ENCODE measurements at regions not wholly inside any gene's neighbourhood (a gene's known extent, or its start where the extent isn't known, plus 50 kb on each side); places are given as distances from the start of the nearest gene placed in this dataset.

- H3K9me3 ChIP-seq (ENCODE audit: low read length) = no peaks in the 10 kb centered on the region
- H4K20me1 ChIP-seq (ENCODE audit: insufficient read depth, low read length) = no peaks in the 10 kb centered on the region
- no peaks in the 10 kb centered on the region for H3K4me1 ChIP-seq (ENCODE audit: insufficient read depth, low read length, poor library complexity, severe bottlenecking)
- intact Hi-C loops (cut with micrococcal nuclease; ENCODE audit: unreplicated experiment) = no loop called here
- H3K79me2 ChIP-seq (ENCODE audit: insufficient read depth, low read depth, low read length) = no peaks in the 10 kb centered on the region
- POLR2A ChIA-PET = no interaction called here
- CTCF ChIA-PET (ENCODE audit: unreplicated experiment) = no interaction called here
- no peak for DNase-seq (ENCODE audit: low spot score)
- no TSS peak for BruUV-seq (replicated peaks)
- H3K9me2 ChIP-seq (ENCODE audit: insufficient read depth, low read length) = no peaks in the 10 kb centered on the region
- H3K27ac ChIP-seq (ENCODE audit: low read depth, low read length, poor library complexity, severe bottlenecking) = no peak overlapping the region
- no peak overlapping the region for H3K4me3 ChIP-seq (ENCODE audit: low read depth, low read length, poor library complexity, severe bottlenecking)
- TF ChIP-seq EZH2phosphoT487 (IDR thresholded peaks at IDR 0.05; ENCODE audit: borderline replicate concordance, low read depth, low read length) (no peak), CTCF (conservative IDR thresholded peaks at IDR 0.05; ENCODE audit: low read length) (no peak)
- no peak overlapping the region for H3K4me2 ChIP-seq (ENCODE audit: low read length)
- H2AFZ ChIP-seq (ENCODE audit: low read length) = no peak overlapping the region
- H3K36me3 ChIP-seq (ENCODE audit: insufficient read depth, low read length) = no peaks in the 10 kb centered on the region
These were observed 241.4 kb upstream of the CNKSR2 start for GRCh38 chrX:21132686-21133393.

- Histone ChIP-seq H4K20me1 (ENCODE audit: insufficient read depth, low read length) (no peaks in the 10 kb centered on the region), H3K9me3 (ENCODE audit: low read length) (no peaks in the 10 kb centered on the region), H3K36me3 (ENCODE audit: insufficient read depth, low read length) (no peaks in the 10 kb centered on the region), H3K27ac (ENCODE audit: low read depth, low read length, poor library complexity, severe bottlenecking) (no peak overlapping the region), H3K4me1 (ENCODE audit: insufficient read depth, low read length, poor library complexity, severe bottlenecking) (no peaks in the 10 kb centered on the region), H3K9me2 (ENCODE audit: insufficient read depth, low read length) (no peaks in the 10 kb centered on the region), H2AFZ (ENCODE audit: low read length) (no peak overlapping the region), H3K4me2 (ENCODE audit: low read length) (no peak overlapping the region), H3K4me3 (ENCODE audit: low read depth, low read length, poor library complexity, severe bottlenecking) (no peak overlapping the region), H3K79me2 (ENCODE audit: insufficient read depth, low read depth, low read length) (no peaks in the 10 kb centered on the region)
- intact Hi-C loops (cut with micrococcal nuclease; ENCODE audit: unreplicated experiment) = no loop called here
- POLR2A ChIA-PET = no interaction called here
- CTCF ChIA-PET (ENCODE audit: unreplicated experiment) = no interaction called here
- TF ChIP-seq CTCF (conservative IDR thresholded peaks at IDR 0.05; ENCODE audit: low read length) (no peak), EZH2phosphoT487 (IDR thresholded peaks at IDR 0.05; ENCODE audit: borderline replicate concordance, low read depth, low read length) (no peak)
- BruUV-seq (replicated peaks) = no TSS peak
- DNase-seq (ENCODE audit: low spot score) = no peak
These were observed 224.0 kb upstream of the CNKSR2 start for GRCh38 chrX:21150208-21150607.

GRCh38 chrX:21151051-21151450 lies 223.2 kb upstream of the CNKSR2 start:
- Histone ChIP-seq H3K4me3 (ENCODE audit: low read depth, low read length, poor library complexity, severe bottlenecking) (no peak overlapping the region), H3K4me1 (ENCODE audit: insufficient read depth, low read length, poor library complexity, severe bottlenecking) (no peaks in the 10 kb centered on the region), H3K9me2 (ENCODE audit: insufficient read depth, low read length) (no peaks in the 10 kb centered on the region), H3K27ac (ENCODE audit: low read depth, low read length, poor library complexity, severe bottlenecking) (no peak overlapping the region), H2AFZ (ENCODE audit: low read length) (no peak overlapping the region), H3K9me3 (ENCODE audit: low read length) (no peaks in the 10 kb centered on the region), H3K4me2 (ENCODE audit: low read length) (no peak overlapping the region), H4K20me1 (ENCODE audit: insufficient read depth, low read length) (no peaks in the 10 kb centered on the region), H3K36me3 (ENCODE audit: insufficient read depth, low read length) (no peaks in the 10 kb centered on the region), H3K79me2 (ENCODE audit: insufficient read depth, low read depth, low read length) (no peaks in the 10 kb centered on the region)
- ChIA-PET POLR2A (no interaction called here), CTCF (ENCODE audit: unreplicated experiment) (no interaction called here)
- no peak for TF ChIP-seq CTCF (conservative IDR thresholded peaks at IDR 0.05; ENCODE audit: low read length)
- no TSS peak for BruUV-seq (replicated peaks)
- DNase-seq (ENCODE audit: low spot score) = no peak
- intact Hi-C loops (cut with micrococcal nuclease; ENCODE audit: unreplicated experiment) = no loop called here

Measured in OCI-LY7 (cell line).